HCT116 (cell line): ENCODE measurements at regions not wholly inside any gene's neighbourhood (a gene's known extent, or its start where the extent isn't known, plus 50 kb on each side); places are given as distances from the start of the nearest gene placed in this dataset.
A peak's percentile ranks its signal among the peaks of the same experiment; 100 is the strongest.

Experiments used
- ATAC-seq: fragments of 200-7000 bp; cut with Tn5 transposase; 2 replicates; pipeline ENCODE4 v1.9.1; 2020; ENCODE audit warnings: mild to moderate bottlenecking, moderate library complexity
- BruUV-seq: library from RNA; stranded (reverse); fragments of 400-500 nt; replicated peaks from 2 replicates; lab custom pipeline; 2021; lab: Mats Ljungman, UMichigan
- CTCF ChIA-PET: fragments of 300-600 bp; sonication (Branson Sonifier 250); formaldehyde crosslinking; loops from one replicate; lab custom pipeline; 2021; ENCODE audit warnings: antibody characterized with exemption; lab: Charles Lee
- POLR2A ChIA-PET: fragments of 300-600, 350-600 bp; sonication (Branson Sonifier 250); formaldehyde crosslinking; loops from one replicate; lab custom pipeline; 2021; ENCODE audit warnings: antibody characterized with exemption; lab: Charles Lee
- RAD21 ChIA-PET, 2 experiments: fragments of 300-600 bp; sonication (Branson Sonifier 250); formaldehyde crosslinking; loops; one replicate each; lab custom pipeline; 2023; ENCODE audit warnings: low total read pairs in 2 of 2; ENCODE audit not compliant: uncharacterized antibody in 2 of 2, unreplicated experiment in 2 of 2, low non-redundant PET in 1 of 2; lab: Charles Lee
- DNase-seq: peaks from one replicate; pipeline ENCODE4 v3.0.0-alpha.2; 2010; ENCODE audit warnings: low read depth, low spot score
- H2AFZ ChIP-seq: fragments of 200-600 bp; shearing (Covaris generic), sonication (generic); 2 replicates; pipeline ENCODE4 v1.6.1; 2017; ENCODE audit warnings: low read depth, mixed run types, mixed read lengths, antibody characterized with exemption, low read length; ENCODE audit not compliant: poor library complexity, severe bottlenecking
- H3K27ac ChIP-seq: 2 replicates; pipeline ENCODE4 v1.5.1; 2012; ENCODE audit warnings: low read depth, low read length
- H3K27me3 ChIP-seq: fragments of 200-600 bp; sonication (generic); 2 replicates; pipeline ENCODE4 v1.6.1; 2016; ENCODE audit warnings: mixed run types, low read length, mixed read lengths; ENCODE audit not compliant: insufficient read depth
- H3K36me3 ChIP-seq, 2 experiments: fragments of 200-500 bp in 1 of 2; fragments of 200-600 bp in 1 of 2; sonication (Bioruptor generic) in 1 of 2; sonication (generic) in 1 of 2; 2 replicates each; pipeline versions ENCODE4 v1.5.1 to v1.6.1; 2014 to 2016; ENCODE audit warnings: low read length in 2 of 2, inconsistent platforms in 1 of 2, mixed read lengths in 1 of 2, mixed run types in 1 of 2; ENCODE audit not compliant: insufficient read depth in 2 of 2, control insufficient read depth in 1 of 2
- H3K4me1 ChIP-seq, 2 experiments: fragments of 200-600 bp in 1 of 2; sonication (generic) in 1 of 2; 2 replicates each; pipeline versions ENCODE4 v1.5.1 to v1.6.1; 2012 to 2017; ENCODE audit warnings: low read length in 2 of 2, inconsistent platforms in 1 of 2, mild to moderate bottlenecking in 1 of 2, mixed read lengths in 1 of 2, mixed run types in 1 of 2, moderate library complexity in 1 of 2; ENCODE audit not compliant: insufficient read depth in 2 of 2, control insufficient read depth in 1 of 2
- H3K4me2 ChIP-seq: fragments of 200-600 bp; sonication (generic); 2 replicates; pipeline ENCODE4 v1.6.1; 2017; ENCODE audit warnings: mixed run types, low read length, mixed read lengths
- H3K4me3 ChIP-seq, 2 experiments: fragments of 200-600 bp in 1 of 2; sonication (generic) in 1 of 2; replicated peaks in 1 of 2; 2 replicates each; pipeline ENCODE4 v1.5.1; 2011 to 2016; ENCODE audit warnings: low read length in 2 of 2, control low read depth in 1 of 2, low read depth in 1 of 2, mild to moderate bottlenecking in 1 of 2, mixed read lengths in 1 of 2, mixed run types in 1 of 2
- H3K79me2 ChIP-seq: fragments of 200-600 bp; sonication (generic); 2 replicates; pipeline ENCODE4 v1.6.1; 2017; ENCODE audit warnings: mild to moderate bottlenecking, mixed run types, low read length, moderate library complexity, mixed read lengths; ENCODE audit not compliant: insufficient read depth
- H3K9ac ChIP-seq: fragments of 200-600 bp; sonication (generic); 2 replicates; pipeline ENCODE4 v1.6.1; 2016; ENCODE audit warnings: low read length, mixed read lengths
- H3K9me2 ChIP-seq: fragments of 200-600 bp; sonication (generic), shearing (Covaris generic); 2 replicates; pipeline ENCODE4 v1.6.1; 2017; ENCODE audit warnings: mixed run types, mild to moderate bottlenecking, moderate library complexity; ENCODE audit not compliant: insufficient read depth
- H3K9me3 ChIP-seq, 2 experiments: fragments of 200-500 bp in 1 of 2; fragments of 200-600 bp in 1 of 2; sonication (Bioruptor generic) in 1 of 2; sonication (generic) in 1 of 2; 2 replicates each; pipeline ENCODE4 v1.6.1; 2014 to 2017; ENCODE audit warnings: low read length in 2 of 2, mixed read lengths in 2 of 2, inconsistent platforms in 1 of 2, low read depth in 1 of 2, mild to moderate bottlenecking in 1 of 2, mixed run types in 1 of 2, moderate library complexity in 1 of 2; ENCODE audit not compliant: control insufficient read depth in 1 of 2, insufficient read depth in 1 of 2
- H4K20me1 ChIP-seq: fragments of 200-600 bp; sonication (generic), shearing (Covaris generic); 2 replicates; pipeline ENCODE4 v1.6.1; 2017; ENCODE audit warnings: mixed run types, mild to moderate bottlenecking, moderate library complexity; ENCODE audit not compliant: insufficient read depth
- EGR1 ChIP-seq: IDR thresholded peaks from 2 replicates; pipeline ENCODE4 v1.6.1; 2012; ENCODE audit warnings: low read depth
- ELF1 ChIP-seq: IDR thresholded peaks from 2 replicates; pipeline ENCODE4 v1.6.1; 2012; ENCODE audit warnings: low read depth, borderline replicate concordance
- EZH2 ChIP-seq: fragments of 200-600 bp; sonication (generic); IDR thresholded peaks from 2 replicates; pipeline ENCODE4 v1.6.1; 2017; ENCODE audit warnings: antibody characterized with exemption, mixed run types
- EZH2phosphoT487 ChIP-seq: fragments of 200-600 bp; IDR thresholded peaks from 2 replicates; pipeline ENCODE4 v1.6.1; 2018; ENCODE audit warnings: antibody characterized with exemption, borderline replicate concordance
- POLR2A ChIP-seq: IDR thresholded peaks from 2 replicates; pipeline ENCODE4 v1.7.0; 2011; ENCODE audit warnings: borderline replicate concordance; ENCODE audit not compliant: insufficient read depth, insufficient read length; ENCODE audit errors: extremely low read depth
- RAD21 ChIP-seq: IDR thresholded peaks from 2 replicates; pipeline ENCODE4 v1.6.1; 2012; ENCODE audit warnings: low read depth, mild to moderate bottlenecking
- SP1 ChIP-seq: IDR thresholded peaks from 2 replicates; pipeline ENCODE4 v1.6.1; 2012; ENCODE audit warnings: low read depth
- SRF ChIP-seq: IDR thresholded peaks from 2 replicates; pipeline ENCODE4 v1.6.1; 2012; ENCODE audit warnings: low read depth
- TCF7L2 ChIP-seq: IDR thresholded peaks from 2 replicates; pipeline ENCODE4 v1.7.0; 2011; ENCODE audit warnings: borderline replicate concordance, inconsistent platforms; ENCODE audit not compliant: insufficient read depth, insufficient read length; ENCODE audit errors: extremely low read depth
- YY1 ChIP-seq: IDR thresholded peaks from 2 replicates; pipeline ENCODE4 v1.6.1; 2011; ENCODE audit warnings: low read length, low read depth, moderate library complexity, mild to moderate bottlenecking; ENCODE audit not compliant: insufficient replicate concordance; ENCODE audit errors: extremely low read depth
- ZFX ChIP-seq: fragments of 450-650 bp; IDR thresholded peaks from 2 replicates; pipeline ENCODE4 v1.6.1; 2017
- ZNF274 ChIP-seq: fragments of 200-500 bp; sonication (Bioruptor generic); IDR thresholded peaks from 2 replicates; pipeline ENCODE4 v1.6.1; 2014; ENCODE audit warnings: mild to moderate bottlenecking, low read depth, low read length, inconsistent platforms
- intact Hi-C: fragments of 100-400 bp; cut with micrococcal nuclease; formaldehyde crosslinking; loops from 2 replicates; pipeline ENCODE4 v1.10.0; 2022
- TF ChIP-seq, protein P1 (sequence below): IDR thresholded peaks from 2 replicates; pipeline ENCODE4 v1.6.1; 2011; ENCODE audit warnings: mild to moderate bottlenecking, low read length, moderate library complexity; ENCODE audit not compliant: insufficient replicate concordance; ENCODE audit errors: extremely low read depth
- TF ChIP-seq, protein P2 (sequence below): IDR thresholded peaks from 2 replicates; pipeline ENCODE4 v1.6.1; 2012
- TF ChIP-seq, protein P3 (sequence below), 3 experiments: fragments of 200-600 bp in 1 of 3; sonication (generic) in 1 of 3; IDR thresholded peaks in 2 of 3; conservative IDR thresholded peaks in 1 of 3; 2 replicates each; pipeline ENCODE4 v1.5.1; 2012 to 2017; ENCODE audit warnings: low read depth in 2 of 3, low read length in 2 of 3, antibody characterized with exemption in 1 of 3, borderline replicate concordance in 1 of 3, control low read depth in 1 of 3, mild to moderate bottlenecking in 1 of 3, mixed read lengths in 1 of 3, mixed run types in 1 of 3, moderate library complexity in 1 of 3; ENCODE audit not compliant: insufficient read depth in 1 of 3

GRCh38 chr15:69854001-69854400, 243.7 kb downstream of the TLE3 start:
- Histone ChIP-seq H3K27me3 (no peaks in the 10 kb centered on the region), H3K79me2 (no peaks in the 10 kb centered on the region), H3K9ac (peak overlapping the region; percentile 42), H2AFZ (peak overlapping the region; percentile 32), H3K36me3 (no peaks in the 10 kb centered on the region), H3K4me3 (0 out of 4 replicates have a peak overlapping the region, but pooled peaks of 1 of the 2 experiments have one; percentile 10), H3K27ac (no peak overlapping the region), H3K9me3 (no peaks in the 10 kb centered on the region), H3K9me2 (no peaks in the 10 kb centered on the region), H3K4me2 (peak overlapping the region; percentile 73), H3K4me1 (peaks cover 10 to 38% of the 10 kb centered on the region in 2 experiments), H4K20me1 (no peaks in the 10 kb centered on the region)
- ChIA-PET RAD21 (no interaction called here), CTCF (interaction anchor here (1.1 kb wide), 1 partner anchor 91 kb away, joined by 3 read pairs; no protein-coding TSS in a partner anchor), POLR2A (no interaction called here)
- no TSS peak for BruUV-seq
- TF ChIP-seq ELF1 = no peak
- TF ChIP-seq EGR1 = no peak
- no peak for TF ChIP-seq TCF7L2
- TF ChIP-seq, protein P1, sequence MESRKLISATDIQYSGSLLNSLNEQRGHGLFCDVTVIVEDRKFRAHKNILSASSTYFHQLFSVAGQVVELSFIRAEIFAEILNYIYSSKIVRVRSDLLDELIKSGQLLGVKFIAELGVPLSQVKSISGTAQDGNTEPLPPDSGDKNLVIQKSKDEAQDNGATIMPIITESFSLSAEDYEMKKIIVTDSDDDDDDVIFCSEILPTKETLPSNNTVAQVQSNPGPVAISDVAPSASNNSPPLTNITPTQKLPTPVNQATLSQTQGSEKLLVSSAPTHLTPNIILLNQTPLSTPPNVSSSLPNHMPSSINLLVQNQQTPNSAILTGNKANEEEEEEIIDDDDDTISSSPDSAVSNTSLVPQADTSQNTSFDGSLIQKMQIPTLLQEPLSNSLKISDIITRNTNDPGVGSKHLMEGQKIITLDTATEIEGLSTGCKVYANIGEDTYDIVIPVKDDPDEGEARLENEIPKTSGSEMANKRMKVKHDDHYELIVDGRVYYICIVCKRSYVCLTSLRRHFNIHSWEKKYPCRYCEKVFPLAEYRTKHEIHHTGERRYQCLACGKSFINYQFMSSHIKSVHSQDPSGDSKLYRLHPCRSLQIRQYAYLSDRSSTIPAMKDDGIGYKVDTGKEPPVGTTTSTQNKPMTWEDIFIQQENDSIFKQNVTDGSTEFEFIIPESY = no peak
- no peak for TF ChIP-seq POLR2A
- TF ChIP-seq EZH2 = no peak
- TF ChIP-seq, protein P2, sequence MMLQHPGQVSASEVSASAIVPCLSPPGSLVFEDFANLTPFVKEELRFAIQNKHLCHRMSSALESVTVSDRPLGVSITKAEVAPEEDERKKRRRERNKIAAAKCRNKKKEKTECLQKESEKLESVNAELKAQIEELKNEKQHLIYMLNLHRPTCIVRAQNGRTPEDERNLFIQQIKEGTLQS = no peak
- TF ChIP-seq ZNF274 = no peak
- TF ChIP-seq YY1 = no peak
- TF ChIP-seq EZH2phosphoT487 = no peak
- TF ChIP-seq, protein P3, sequence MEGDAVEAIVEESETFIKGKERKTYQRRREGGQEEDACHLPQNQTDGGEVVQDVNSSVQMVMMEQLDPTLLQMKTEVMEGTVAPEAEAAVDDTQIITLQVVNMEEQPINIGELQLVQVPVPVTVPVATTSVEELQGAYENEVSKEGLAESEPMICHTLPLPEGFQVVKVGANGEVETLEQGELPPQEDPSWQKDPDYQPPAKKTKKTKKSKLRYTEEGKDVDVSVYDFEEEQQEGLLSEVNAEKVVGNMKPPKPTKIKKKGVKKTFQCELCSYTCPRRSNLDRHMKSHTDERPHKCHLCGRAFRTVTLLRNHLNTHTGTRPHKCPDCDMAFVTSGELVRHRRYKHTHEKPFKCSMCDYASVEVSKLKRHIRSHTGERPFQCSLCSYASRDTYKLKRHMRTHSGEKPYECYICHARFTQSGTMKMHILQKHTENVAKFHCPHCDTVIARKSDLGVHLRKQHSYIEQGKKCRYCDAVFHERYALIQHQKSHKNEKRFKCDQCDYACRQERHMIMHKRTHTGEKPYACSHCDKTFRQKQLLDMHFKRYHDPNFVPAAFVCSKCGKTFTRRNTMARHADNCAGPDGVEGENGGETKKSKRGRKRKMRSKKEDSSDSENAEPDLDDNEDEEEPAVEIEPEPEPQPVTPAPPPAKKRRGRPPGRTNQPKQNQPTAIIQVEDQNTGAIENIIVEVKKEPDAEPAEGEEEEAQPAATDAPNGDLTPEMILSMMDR (IDR thresholded peaks at IDR 0.05 in 2 of 3, conservative IDR thresholded peaks at IDR 0.05 in 1 of 3; ENCODE audit: borderline replicate concordance in 1 of 3, insufficient read depth in 1 of 3, low read depth in 2 of 3, low read length in 2 of 3) = no peak
- no peak for TF ChIP-seq RAD21
- no peak for TF ChIP-seq SP1
- TF ChIP-seq SRF = no peak
- no peak for TF ChIP-seq ZFX
- DNase-seq (no peak), ATAC-seq (peak; percentile 29)
- intact Hi-C loops = no loop called here
